ENCODE measurements at regions not wholly inside any gene's neighbourhood (a gene's known extent, or its start where the extent isn't known, plus 50 kb on each side); places are given as distances from the start of the nearest gene placed in this dataset.

GRCh38 chr9:106622164-106622487 is 240.8 kb upstream of the ZNF462 start:
- Histone ChIP-seq H4K20me1 (ENCODE audit: insufficient read depth, low read depth, low read length) (no peaks in the 10 kb centered on the region), H3K79me2 (ENCODE audit: low read length) (no peaks in the 10 kb centered on the region)

GRCh38 chr9:106623558-106623957 is 239.4 kb upstream of the ZNF462 start:
- no peak for DNase-seq
- H3K4me2 ChIP-seq (ENCODE audit: low read depth, low read length, poor library complexity, severe bottlenecking) = no peak overlapping the region
- H3K9ac ChIP-seq (ENCODE audit: low read length) = no peak overlapping the region
- H3K79me2 ChIP-seq (ENCODE audit: low read length) = no peaks in the 10 kb centered on the region
- H3K9me3 ChIP-seq (ENCODE audit: low read length) = no peaks in the 10 kb centered on the region
- H3K36me3 ChIP-seq (ENCODE audit: insufficient read depth, low read length) = no peaks in the 10 kb centered on the region
- no peak overlapping the region for H3K27ac ChIP-seq (ENCODE audit: low read length)
- no peak overlapping the region for H3K4me3 ChIP-seq (ENCODE audit: low read length)
- H2AFZ ChIP-seq (ENCODE audit: low read length) = no peak overlapping the region
- H3K4me1 ChIP-seq (ENCODE audit: low read length) = no peaks in the 10 kb centered on the region
- H3K27me3 ChIP-seq (ENCODE audit: low read length) = no peaks in the 10 kb centered on the region
- H3K9me2 ChIP-seq (replicated peaks; ENCODE audit: insufficient read depth, low read length) = no peaks in the 10 kb centered on the region
- H4K20me1 ChIP-seq (ENCODE audit: insufficient read depth, low read depth, low read length) = no peaks in the 10 kb centered on the region

More at GRCh38 chr9:106622164-106622487, 240.8 kb upstream of the ZNF462 start:
- no peak overlapping the region for H3K9ac ChIP-seq (ENCODE audit: low read length)
- H3K4me2 ChIP-seq (ENCODE audit: low read depth, low read length, poor library complexity, severe bottlenecking) = no peak overlapping the region
- no peaks in the 10 kb centered on the region for H3K9me3 ChIP-seq (ENCODE audit: low read length)
- H3K36me3 ChIP-seq (ENCODE audit: insufficient read depth, low read length) = no peaks in the 10 kb centered on the region
- DNase-seq = no peak
- no peaks in the 10 kb centered on the region for H3K27me3 ChIP-seq (ENCODE audit: low read length)
- H2AFZ ChIP-seq (ENCODE audit: low read length) = no peak overlapping the region
- H3K27ac ChIP-seq (ENCODE audit: low read length) = no peak overlapping the region
- H3K4me1 ChIP-seq (ENCODE audit: low read length) = no peaks in the 10 kb centered on the region
- H3K9me2 ChIP-seq (replicated peaks; ENCODE audit: insufficient read depth, low read length) = no peaks in the 10 kb centered on the region
- no peak overlapping the region for H3K4me3 ChIP-seq (ENCODE audit: low read length)

DNA sequence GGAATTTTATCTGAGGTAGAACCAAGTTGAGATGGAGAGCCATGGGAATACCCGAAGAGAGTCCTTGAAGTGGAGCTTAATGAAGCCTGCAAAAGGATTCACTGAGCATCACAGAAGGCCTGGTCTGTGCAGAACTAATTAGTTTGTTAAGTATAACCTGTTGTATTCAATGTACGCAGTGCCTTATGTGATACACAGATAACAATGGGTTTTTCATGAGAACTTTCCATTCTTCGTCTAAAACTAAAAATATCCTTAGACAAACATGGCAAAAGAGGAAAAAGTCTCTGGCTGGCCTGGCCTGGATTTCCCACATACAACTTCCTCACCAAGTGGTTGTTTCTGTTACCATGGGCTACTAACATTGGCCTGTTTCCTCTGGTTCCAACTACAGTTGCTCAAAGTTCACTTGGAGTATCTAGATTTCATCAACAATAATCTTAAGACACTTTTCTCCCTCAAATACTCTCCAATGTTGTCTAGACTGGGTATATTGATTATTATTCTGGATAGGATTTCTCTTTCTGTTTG is 237.6 kb upstream of the ZNF462 start:
- Histone ChIP-seq H3K4me1 (ENCODE audit: low read length) (no peaks in the 10 kb centered on the region), H3K9ac (ENCODE audit: low read length) (no peak overlapping the region), H3K36me3 (ENCODE audit: insufficient read depth, low read length) (no peaks in the 10 kb centered on the region), H3K27ac (ENCODE audit: low read length) (no peak overlapping the region), H3K9me3 (ENCODE audit: low read length) (no peaks in the 10 kb centered on the region), H2AFZ (ENCODE audit: low read length) (no peak overlapping the region), H4K20me1 (ENCODE audit: insufficient read depth, low read depth, low read length) (no peaks in the 10 kb centered on the region), H3K79me2 (ENCODE audit: low read length) (no peaks in the 10 kb centered on the region), H3K9me2 (replicated peaks; ENCODE audit: insufficient read depth, low read length) (no peaks in the 10 kb centered on the region), H3K27me3 (ENCODE audit: low read length) (no peaks in the 10 kb centered on the region), H3K4me2 (ENCODE audit: low read depth, low read length, poor library complexity, severe bottlenecking) (no peak overlapping the region), H3K4me3 (ENCODE audit: low read length) (no peak overlapping the region)
- no peak for DNase-seq

DNA sequence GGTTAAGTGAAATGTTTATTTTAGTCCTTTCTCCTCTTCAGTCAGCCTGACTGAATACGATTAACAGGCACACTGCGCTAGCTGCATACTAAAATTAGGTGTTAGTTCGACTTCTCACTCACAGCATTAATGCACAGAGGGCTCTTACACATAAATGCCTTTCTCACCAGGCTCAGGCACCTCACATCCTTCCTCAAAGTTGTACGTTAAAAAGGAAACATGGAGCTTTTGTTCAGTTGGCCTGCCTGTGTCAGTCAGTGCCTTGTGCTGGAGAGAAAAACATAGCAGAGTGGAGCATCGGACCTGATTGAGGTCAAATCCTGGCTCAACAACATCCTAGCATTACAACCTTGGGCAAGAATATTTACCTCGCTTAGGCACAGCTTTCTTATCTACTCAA is 236.0 kb upstream of the ZNF462 start:
- H3K4me3 ChIP-seq (ENCODE audit: low read length) = no peak overlapping the region
- no peak for DNase-seq
- H3K27me3 ChIP-seq (ENCODE audit: low read length) = no peaks in the 10 kb centered on the region
- no peaks in the 10 kb centered on the region for H3K9me3 ChIP-seq (ENCODE audit: low read length)
- no peak overlapping the region for H3K27ac ChIP-seq (ENCODE audit: low read length)
- H3K36me3 ChIP-seq (ENCODE audit: insufficient read depth, low read length) = no peaks in the 10 kb centered on the region
- no peaks in the 10 kb centered on the region for H3K9me2 ChIP-seq (replicated peaks; ENCODE audit: insufficient read depth, low read length)
- H3K79me2 ChIP-seq (ENCODE audit: low read length) = no peaks in the 10 kb centered on the region
- H3K4me1 ChIP-seq (ENCODE audit: low read length) = no peaks in the 10 kb centered on the region
- H3K9ac ChIP-seq (ENCODE audit: low read length) = no peak overlapping the region
- H3K4me2 ChIP-seq (ENCODE audit: low read depth, low read length, poor library complexity, severe bottlenecking) = no peak overlapping the region
- no peak overlapping the region for H2AFZ ChIP-seq (ENCODE audit: low read length)
- no peaks in the 10 kb centered on the region for H4K20me1 ChIP-seq (ENCODE audit: insufficient read depth, low read depth, low read length)

DNA sequence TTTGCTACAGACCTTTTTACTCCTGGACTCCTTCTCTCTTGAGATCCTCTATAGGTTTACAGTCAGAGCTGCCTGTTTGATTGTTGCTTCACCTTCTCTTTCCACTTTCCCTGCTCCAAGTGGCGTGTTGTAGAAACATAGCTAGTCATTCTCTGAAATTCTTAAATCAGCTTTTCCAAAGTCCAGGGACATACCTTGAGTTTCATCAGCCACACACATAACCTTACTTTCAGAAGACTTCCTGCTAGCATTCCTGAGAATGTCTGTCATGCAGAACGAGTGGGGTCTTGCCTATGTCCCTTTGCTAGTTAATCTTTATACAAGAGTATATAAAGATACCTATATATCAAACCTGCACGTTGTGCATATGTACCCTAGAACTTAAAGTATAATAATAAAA is 230.3 kb upstream of the ZNF462 start:
- H3K4me3 ChIP-seq (ENCODE audit: low read length) = no peak overlapping the region
- H3K9me2 ChIP-seq (replicated peaks; ENCODE audit: insufficient read depth, low read length) = no peaks in the 10 kb centered on the region
- H3K9me3 ChIP-seq (ENCODE audit: low read length) = no peaks in the 10 kb centered on the region
- H3K27ac ChIP-seq (ENCODE audit: low read length) = no peak overlapping the region
- H3K27me3 ChIP-seq (ENCODE audit: low read length) = no peaks in the 10 kb centered on the region
- no peaks in the 10 kb centered on the region for H4K20me1 ChIP-seq (ENCODE audit: insufficient read depth, low read depth, low read length)
- H3K36me3 ChIP-seq (ENCODE audit: insufficient read depth, low read length) = no peaks in the 10 kb centered on the region
- no peak overlapping the region for H3K4me2 ChIP-seq (ENCODE audit: low read depth, low read length, poor library complexity, severe bottlenecking)
- no peak for DNase-seq
- no peak overlapping the region for H2AFZ ChIP-seq (ENCODE audit: low read length)
- no peaks in the 10 kb centered on the region for H3K4me1 ChIP-seq (ENCODE audit: low read length)
- H3K79me2 ChIP-seq (ENCODE audit: low read length) = no peaks in the 10 kb centered on the region
- no peak overlapping the region for H3K9ac ChIP-seq (ENCODE audit: low read length)

- H3K27me3 ChIP-seq (ENCODE audit: low read length) = no peaks in the 10 kb centered on the region
- no peak overlapping the region for H2AFZ ChIP-seq (ENCODE audit: low read length)
Measured at GRCh38 chr9:106634183-106634582, 228.8 kb upstream of the ZNF462 start.

DNA sequence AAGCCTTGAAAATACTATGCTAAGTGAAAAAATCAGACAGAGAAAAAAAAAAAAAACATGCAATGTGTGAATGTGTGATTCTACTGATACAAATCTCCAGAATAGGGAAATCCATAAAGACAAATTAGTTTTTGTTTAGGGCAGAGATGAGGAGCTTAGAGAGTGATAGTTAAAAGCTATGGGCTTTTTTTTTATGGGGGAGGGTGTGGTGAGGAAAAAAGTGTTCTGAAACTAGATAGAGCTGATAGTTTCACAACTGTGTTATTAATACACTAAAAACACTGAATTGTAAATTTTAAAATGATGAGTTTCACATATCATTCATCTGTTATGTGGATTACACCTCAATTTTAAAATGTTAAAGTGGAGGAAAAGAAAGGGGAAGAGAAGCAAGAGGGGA is 228.3 kb upstream of the ZNF462 start:
- no peaks in the 10 kb centered on the region for H3K9me2 ChIP-seq (replicated peaks; ENCODE audit: insufficient read depth, low read length)
- H3K4me1 ChIP-seq (ENCODE audit: low read length) = no peaks in the 10 kb centered on the region
- no peak overlapping the region for H3K4me2 ChIP-seq (ENCODE audit: low read depth, low read length, poor library complexity, severe bottlenecking)
- H3K27ac ChIP-seq (ENCODE audit: low read length) = no peak overlapping the region
- no peak for DNase-seq
- no peaks in the 10 kb centered on the region for H3K27me3 ChIP-seq (ENCODE audit: low read length)
- no peaks in the 10 kb centered on the region for H4K20me1 ChIP-seq (ENCODE audit: insufficient read depth, low read depth, low read length)
- no peaks in the 10 kb centered on the region for H3K79me2 ChIP-seq (ENCODE audit: low read length)
- no peak overlapping the region for H3K9ac ChIP-seq (ENCODE audit: low read length)
- H3K4me3 ChIP-seq (ENCODE audit: low read length) = no peak overlapping the region
- no peak overlapping the region for H2AFZ ChIP-seq (ENCODE audit: low read length)
- H3K9me3 ChIP-seq (ENCODE audit: low read length) = no peaks in the 10 kb centered on the region
- H3K36me3 ChIP-seq (ENCODE audit: insufficient read depth, low read length) = no peaks in the 10 kb centered on the region

More at GRCh38 chr9:106634183-106634582, 228.8 kb upstream of the ZNF462 start:
- Histone ChIP-seq H3K36me3 (ENCODE audit: insufficient read depth, low read length) (no peaks in the 10 kb centered on the region), H3K4me2 (ENCODE audit: low read depth, low read length, poor library complexity, severe bottlenecking) (no peak overlapping the region), H3K79me2 (ENCODE audit: low read length) (no peaks in the 10 kb centered on the region), H4K20me1 (ENCODE audit: insufficient read depth, low read depth, low read length) (no peaks in the 10 kb centered on the region), H3K9ac (ENCODE audit: low read length) (no peak overlapping the region), H3K9me3 (ENCODE audit: low read length) (no peaks in the 10 kb centered on the region), H3K4me3 (ENCODE audit: low read length) (no peak overlapping the region), H3K9me2 (replicated peaks; ENCODE audit: insufficient read depth, low read length) (no peaks in the 10 kb centered on the region), H3K27ac (ENCODE audit: low read length) (no peak overlapping the region), H3K4me1 (ENCODE audit: low read length) (no peaks in the 10 kb centered on the region)
- no peak for DNase-seq

DNA sequence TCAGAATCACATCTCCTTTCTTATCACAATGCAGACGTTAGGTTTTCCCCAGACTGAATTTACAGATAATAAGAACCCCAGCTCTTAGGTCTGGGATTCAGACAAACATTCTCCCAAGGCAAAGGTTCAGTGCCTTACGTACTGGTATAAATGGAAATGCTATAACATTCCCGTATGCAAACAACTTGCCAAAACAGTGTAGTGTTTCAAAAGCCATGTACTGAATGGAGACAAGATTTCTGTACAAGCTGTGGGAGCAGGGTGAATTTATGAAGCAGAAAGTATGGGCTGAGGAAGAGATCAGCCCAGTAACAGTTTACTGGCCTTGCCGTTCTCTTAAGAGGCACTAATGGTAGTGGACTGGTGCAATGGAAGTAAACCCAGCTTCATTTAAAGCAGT is 225.5 kb upstream of the ZNF462 start:
- Histone ChIP-seq H3K4me1 (ENCODE audit: low read length) (no peaks in the 10 kb centered on the region), H3K9me2 (replicated peaks; ENCODE audit: insufficient read depth, low read length) (no peaks in the 10 kb centered on the region), H3K36me3 (ENCODE audit: insufficient read depth, low read length) (no peaks in the 10 kb centered on the region), H3K9me3 (ENCODE audit: low read length) (no peaks in the 10 kb centered on the region), H3K4me3 (ENCODE audit: low read length) (no peak overlapping the region), H3K27me3 (ENCODE audit: low read length) (no peaks in the 10 kb centered on the region), H2AFZ (ENCODE audit: low read length) (no peak overlapping the region), H3K27ac (ENCODE audit: low read length) (no peak overlapping the region), H4K20me1 (ENCODE audit: insufficient read depth, low read depth, low read length) (no peaks in the 10 kb centered on the region), H3K9ac (ENCODE audit: low read length) (no peak overlapping the region), H3K4me2 (ENCODE audit: low read depth, low read length, poor library complexity, severe bottlenecking) (no peak overlapping the region), H3K79me2 (ENCODE audit: low read length) (no peaks in the 10 kb centered on the region)
- no peak for DNase-seq

Data from Karpas-422 (cell line).